ENCODE measurements at regions not wholly inside any gene's neighbourhood (a gene's known extent, or its start where the extent isn't known, plus 50 kb on each side); places are given as distances from the start of the nearest gene placed in this dataset.

DNA sequence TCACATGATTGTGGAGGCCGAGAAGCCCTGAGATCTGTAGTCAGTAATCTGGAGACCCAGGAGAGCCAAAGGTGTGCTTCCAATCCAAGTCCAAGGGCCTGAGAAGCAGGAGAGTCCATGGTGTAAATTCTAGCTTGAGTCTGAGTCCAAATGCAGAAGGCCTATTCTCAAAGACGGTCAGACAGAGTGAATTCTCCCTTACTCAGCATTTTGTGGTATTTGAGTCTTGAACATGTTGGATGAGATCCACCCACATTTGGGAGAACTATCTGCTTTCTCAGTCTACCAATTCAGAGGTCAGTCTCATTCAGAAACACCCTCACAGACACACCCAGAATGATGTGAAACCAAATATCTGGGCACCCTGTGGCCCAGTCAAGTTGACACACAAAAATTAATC is 128.8 kb upstream of the PTCH1 start:
- Histone ChIP-seq H3K9me3 (ENCODE audit: control insufficient read depth in 1 of 2, insufficient read depth in 1 of 2, low read length in 2 of 2) (no peaks in the 10 kb centered on the region), H3K4me3 (ENCODE audit: low read length) (no peak overlapping the region), H3K4me1 (ENCODE audit: insufficient read depth, low read length) (no peaks in the 10 kb centered on the region), H3K36me3 (ENCODE audit: insufficient read depth, low read length) (no peaks in the 10 kb centered on the region), H3K27me3 (ENCODE audit: control insufficient read depth in 1 of 2, insufficient read depth in 2 of 2, low read length in 2 of 2) (no peaks in the 10 kb centered on the region), H3K27ac (ENCODE audit: low read depth in 1 of 2, low read length in 2 of 2) (no peak overlapping the region)
- Mint-ChIP-seq H3K36me3 (ENCODE audit: low read depth) (no peaks in the 10 kb centered on the region), H3K9me3 (peaks cover 4% of the 10 kb centered on the region), H3K27me3 (no peaks in the 10 kb centered on the region), H3K4me3 (no peak overlapping the region), H3K4me1 (ENCODE audit: low read depth) (no peaks in the 10 kb centered on the region), H3K27ac (no peak overlapping the region)
- intact Hi-C loops (cut with DNase I, micrococcal nuclease), result no loop called here
- ATAC-seq (ENCODE audit: poor library complexity) (no peak), DNase-seq (no peak)
- ChIA-PET CTCF (no interaction called here), POLR2A (no interaction called here)
- TF ChIP-seq, protein P1, sequence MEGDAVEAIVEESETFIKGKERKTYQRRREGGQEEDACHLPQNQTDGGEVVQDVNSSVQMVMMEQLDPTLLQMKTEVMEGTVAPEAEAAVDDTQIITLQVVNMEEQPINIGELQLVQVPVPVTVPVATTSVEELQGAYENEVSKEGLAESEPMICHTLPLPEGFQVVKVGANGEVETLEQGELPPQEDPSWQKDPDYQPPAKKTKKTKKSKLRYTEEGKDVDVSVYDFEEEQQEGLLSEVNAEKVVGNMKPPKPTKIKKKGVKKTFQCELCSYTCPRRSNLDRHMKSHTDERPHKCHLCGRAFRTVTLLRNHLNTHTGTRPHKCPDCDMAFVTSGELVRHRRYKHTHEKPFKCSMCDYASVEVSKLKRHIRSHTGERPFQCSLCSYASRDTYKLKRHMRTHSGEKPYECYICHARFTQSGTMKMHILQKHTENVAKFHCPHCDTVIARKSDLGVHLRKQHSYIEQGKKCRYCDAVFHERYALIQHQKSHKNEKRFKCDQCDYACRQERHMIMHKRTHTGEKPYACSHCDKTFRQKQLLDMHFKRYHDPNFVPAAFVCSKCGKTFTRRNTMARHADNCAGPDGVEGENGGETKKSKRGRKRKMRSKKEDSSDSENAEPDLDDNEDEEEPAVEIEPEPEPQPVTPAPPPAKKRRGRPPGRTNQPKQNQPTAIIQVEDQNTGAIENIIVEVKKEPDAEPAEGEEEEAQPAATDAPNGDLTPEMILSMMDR (IDR thresholded peaks at IDR 0.05), result no peak

DNA sequence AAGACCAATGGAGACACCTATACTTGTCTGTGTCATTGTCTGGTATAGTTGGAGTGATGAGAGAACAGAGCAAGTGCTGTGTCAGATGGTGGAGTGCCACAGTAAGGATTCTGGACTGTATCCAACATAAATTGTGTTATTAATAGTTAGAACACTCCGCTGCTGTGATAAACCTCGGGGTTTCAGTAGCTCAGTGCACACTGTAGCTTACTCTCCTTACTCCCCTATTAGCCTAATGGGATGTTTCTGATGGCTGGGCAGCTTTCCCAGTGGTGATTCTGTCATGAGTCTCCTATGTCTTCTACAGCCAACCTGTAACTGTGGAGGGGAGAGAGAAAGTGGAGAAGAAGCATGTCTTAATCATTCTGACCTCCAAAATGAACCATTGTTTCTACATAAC is 127.6 kb upstream of the PTCH1 start:
- Histone ChIP-seq H3K4me3 (ENCODE audit: low read length) (no peak overlapping the region), H3K36me3 (ENCODE audit: insufficient read depth, low read length) (no peaks in the 10 kb centered on the region), H3K27me3 (ENCODE audit: control insufficient read depth in 1 of 2, insufficient read depth in 2 of 2, low read length in 2 of 2) (no peaks in the 10 kb centered on the region), H3K27ac (ENCODE audit: low read depth in 1 of 2, low read length in 2 of 2) (no peak overlapping the region), H3K9me3 (ENCODE audit: control insufficient read depth in 1 of 2, insufficient read depth in 1 of 2, low read length in 2 of 2) (no peaks in the 10 kb centered on the region), H3K4me1 (ENCODE audit: insufficient read depth, low read length) (no peaks in the 10 kb centered on the region)
- ATAC-seq (ENCODE audit: poor library complexity), result no peak
- intact Hi-C loops (cut with DNase I, micrococcal nuclease), result no loop called here
- TF ChIP-seq, protein P1 (IDR thresholded peaks at IDR 0.05), result no peak
- ChIA-PET CTCF (no interaction called here), POLR2A (no interaction called here)
- Mint-ChIP-seq H3K36me3 (ENCODE audit: low read depth) (no peaks in the 10 kb centered on the region), H3K27ac (no peak overlapping the region), H3K27me3 (peaks cover under 1% of the 10 kb centered on the region), H3K4me1 (ENCODE audit: low read depth) (no peaks in the 10 kb centered on the region), H3K9me3 (peaks cover 6% of the 10 kb centered on the region), H3K4me3 (no peak overlapping the region)
- no peak for DNase-seq

DNA sequence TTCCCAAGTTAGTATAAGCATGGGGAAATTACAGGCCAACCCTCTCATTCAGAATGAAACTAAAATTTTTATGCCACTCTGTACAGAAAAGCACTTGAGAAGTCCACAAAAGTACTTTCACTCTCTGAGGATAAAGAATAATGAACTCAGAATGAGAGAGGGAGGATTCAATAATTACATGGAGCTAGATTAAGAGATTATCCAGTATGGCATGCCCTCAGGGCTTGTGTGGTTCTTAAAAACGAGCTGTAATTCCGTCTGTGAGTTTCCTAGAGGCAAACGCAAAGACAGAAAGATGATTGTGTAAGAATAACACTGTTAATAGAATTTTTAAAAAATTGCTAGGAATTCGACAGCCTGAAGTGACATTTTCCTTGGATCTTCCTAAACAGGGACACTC is 126.8 kb upstream of the PTCH1 start:
- Histone ChIP-seq H3K27ac (ENCODE audit: low read depth in 1 of 2, low read length in 2 of 2) (no peak overlapping the region), H3K36me3 (ENCODE audit: insufficient read depth, low read length) (no peaks in the 10 kb centered on the region), H3K27me3 (ENCODE audit: control insufficient read depth in 1 of 2, insufficient read depth in 2 of 2, low read length in 2 of 2) (no peaks in the 10 kb centered on the region), H3K4me1 (ENCODE audit: insufficient read depth, low read length) (no peaks in the 10 kb centered on the region), H3K9me3 (ENCODE audit: control insufficient read depth in 1 of 2, insufficient read depth in 1 of 2, low read length in 2 of 2) (peaks cover 0 to under 1% of the 10 kb centered on the region in 2 experiments), H3K4me3 (ENCODE audit: low read length) (no peak overlapping the region)
- POLR2A ChIA-PET, result no interaction called here
- TF ChIP-seq, protein P1 (IDR thresholded peaks at IDR 0.05), result no peak
- Mint-ChIP-seq H3K4me1 (ENCODE audit: low read depth) (no peaks in the 10 kb centered on the region), H3K27me3 (peaks cover 5% of the 10 kb centered on the region), H3K36me3 (ENCODE audit: low read depth) (no peaks in the 10 kb centered on the region), H3K4me3 (no peak overlapping the region), H3K27ac (no peak overlapping the region), H3K9me3 (peaks cover 6% of the 10 kb centered on the region)
- DNase-seq, result no peak
- intact Hi-C loops (cut with DNase I, micrococcal nuclease), result no loop called here
- ATAC-seq (ENCODE audit: poor library complexity), result no peak
- CTCF ChIA-PET, result no interaction called here
